ENCODE measurements at regions not wholly inside any gene's neighbourhood (a gene's known extent, or its start where the extent isn't known, plus 50 kb on each side); places are given as distances from the start of the nearest gene placed in this dataset.
A peak's percentile ranks its signal among the peaks of the same experiment; 100 is the strongest.

DNA sequence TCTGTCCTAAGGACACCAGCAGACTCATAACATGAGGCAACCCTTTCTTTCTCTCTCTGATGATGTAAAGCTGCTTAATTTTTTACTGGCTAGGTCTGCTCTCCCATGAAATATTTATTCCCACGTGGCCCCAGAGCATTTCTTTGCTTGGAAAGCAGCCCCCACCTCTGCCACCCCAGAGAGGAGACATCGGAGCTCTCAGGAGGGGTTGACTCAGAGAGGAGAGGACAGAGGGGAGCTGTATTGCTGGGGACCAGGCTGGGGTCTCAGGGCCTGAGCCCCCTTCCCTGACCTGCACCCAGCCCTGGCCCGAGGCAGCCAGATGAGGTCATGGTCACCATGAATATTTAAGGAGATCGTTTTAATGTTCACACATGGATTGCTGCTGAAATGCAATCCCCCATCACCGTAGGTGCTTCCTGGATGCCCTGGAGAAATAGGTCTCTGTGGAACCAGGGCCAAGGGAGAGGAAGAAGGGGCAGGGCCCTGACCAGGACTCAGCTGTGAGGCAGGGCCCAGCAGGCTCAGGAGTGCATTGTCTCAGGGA lies 117.5 kb downstream of the DLL1 start:
- TF ChIP-seq, protein P1, sequence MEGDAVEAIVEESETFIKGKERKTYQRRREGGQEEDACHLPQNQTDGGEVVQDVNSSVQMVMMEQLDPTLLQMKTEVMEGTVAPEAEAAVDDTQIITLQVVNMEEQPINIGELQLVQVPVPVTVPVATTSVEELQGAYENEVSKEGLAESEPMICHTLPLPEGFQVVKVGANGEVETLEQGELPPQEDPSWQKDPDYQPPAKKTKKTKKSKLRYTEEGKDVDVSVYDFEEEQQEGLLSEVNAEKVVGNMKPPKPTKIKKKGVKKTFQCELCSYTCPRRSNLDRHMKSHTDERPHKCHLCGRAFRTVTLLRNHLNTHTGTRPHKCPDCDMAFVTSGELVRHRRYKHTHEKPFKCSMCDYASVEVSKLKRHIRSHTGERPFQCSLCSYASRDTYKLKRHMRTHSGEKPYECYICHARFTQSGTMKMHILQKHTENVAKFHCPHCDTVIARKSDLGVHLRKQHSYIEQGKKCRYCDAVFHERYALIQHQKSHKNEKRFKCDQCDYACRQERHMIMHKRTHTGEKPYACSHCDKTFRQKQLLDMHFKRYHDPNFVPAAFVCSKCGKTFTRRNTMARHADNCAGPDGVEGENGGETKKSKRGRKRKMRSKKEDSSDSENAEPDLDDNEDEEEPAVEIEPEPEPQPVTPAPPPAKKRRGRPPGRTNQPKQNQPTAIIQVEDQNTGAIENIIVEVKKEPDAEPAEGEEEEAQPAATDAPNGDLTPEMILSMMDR (conservative IDR thresholded peaks at IDR 0.05): no peak
- H3K27ac ChIP-seq: no peak overlapping the region

DNA sequence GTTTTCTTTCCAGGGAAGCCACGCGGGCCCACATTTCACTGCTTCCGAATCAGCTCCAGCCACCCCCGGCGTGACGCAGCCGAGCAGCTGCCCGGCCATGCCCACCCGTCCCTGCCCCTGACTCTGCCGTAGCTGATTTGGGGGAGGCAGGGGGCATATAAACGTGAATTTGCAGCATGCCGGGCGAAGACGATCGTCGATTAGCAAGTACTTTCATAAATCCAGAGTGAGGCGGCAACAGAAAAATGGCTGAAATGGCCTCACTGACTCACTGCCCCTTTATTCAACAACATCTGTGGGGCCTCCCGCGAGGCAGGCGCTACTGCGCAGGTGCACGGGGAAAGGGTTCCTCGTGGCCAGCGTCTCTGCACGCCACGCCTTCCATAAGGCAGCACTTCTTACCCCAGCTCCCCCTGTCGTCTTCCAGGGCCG lies 118.0 kb downstream of the DLL1 start:
- TF ChIP-seq, protein P1 (conservative IDR thresholded peaks at IDR 0.05): no peak
- no peak overlapping the region for H3K27ac ChIP-seq

DNA sequence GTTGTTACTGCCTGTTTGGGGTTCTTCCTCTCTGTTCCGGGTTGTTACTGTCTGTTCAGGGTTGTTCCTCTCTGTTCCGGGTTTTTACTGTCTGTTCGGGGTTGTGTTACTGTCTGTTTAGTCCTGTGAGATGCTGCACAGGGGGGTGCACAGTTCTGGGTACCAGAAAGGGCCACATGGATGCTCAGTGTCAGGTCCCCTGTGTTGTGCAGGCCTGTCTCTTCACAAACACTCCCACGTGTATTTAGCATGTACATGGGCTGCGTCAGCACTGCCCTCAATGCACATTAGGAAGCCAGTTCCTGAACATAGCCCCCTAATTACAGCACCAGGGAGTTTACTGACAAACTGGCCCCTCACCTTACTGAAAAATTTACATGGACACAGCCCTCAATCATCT lies 118.5 kb downstream of the DLL1 start:
- TF ChIP-seq, protein P1 (conservative IDR thresholded peaks at IDR 0.05): no peak
- no peak overlapping the region for H3K27ac ChIP-seq

DNA sequence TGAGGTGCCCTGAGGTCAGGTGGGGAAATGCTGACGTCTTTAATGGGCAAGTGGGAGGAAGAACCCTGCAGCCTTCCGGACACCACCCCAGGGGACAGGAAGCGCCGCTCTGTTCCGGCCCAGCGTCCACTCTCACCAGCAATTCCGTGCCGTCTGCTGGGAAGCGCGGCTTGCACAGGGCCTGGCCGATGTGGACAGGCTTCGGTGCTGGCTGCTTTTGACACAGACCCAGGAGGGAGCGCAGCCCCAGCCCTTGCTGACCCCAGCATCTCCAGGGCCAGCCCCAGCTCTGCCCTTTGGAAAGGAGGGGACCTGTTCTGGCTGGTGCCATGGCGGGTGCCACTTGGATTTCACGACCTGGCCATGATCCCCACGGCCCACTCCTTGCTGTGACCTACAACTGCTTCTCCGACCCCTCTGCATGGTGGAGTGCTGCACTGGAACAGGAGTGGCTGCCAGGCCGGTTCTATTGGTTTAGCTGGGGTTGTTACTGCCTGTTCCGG lies 123.2 kb downstream of the DLL1 start:
- TF ChIP-seq, protein P1 (conservative IDR thresholded peaks at IDR 0.05): no peak
- no peak overlapping the region for H3K27ac ChIP-seq

DNA sequence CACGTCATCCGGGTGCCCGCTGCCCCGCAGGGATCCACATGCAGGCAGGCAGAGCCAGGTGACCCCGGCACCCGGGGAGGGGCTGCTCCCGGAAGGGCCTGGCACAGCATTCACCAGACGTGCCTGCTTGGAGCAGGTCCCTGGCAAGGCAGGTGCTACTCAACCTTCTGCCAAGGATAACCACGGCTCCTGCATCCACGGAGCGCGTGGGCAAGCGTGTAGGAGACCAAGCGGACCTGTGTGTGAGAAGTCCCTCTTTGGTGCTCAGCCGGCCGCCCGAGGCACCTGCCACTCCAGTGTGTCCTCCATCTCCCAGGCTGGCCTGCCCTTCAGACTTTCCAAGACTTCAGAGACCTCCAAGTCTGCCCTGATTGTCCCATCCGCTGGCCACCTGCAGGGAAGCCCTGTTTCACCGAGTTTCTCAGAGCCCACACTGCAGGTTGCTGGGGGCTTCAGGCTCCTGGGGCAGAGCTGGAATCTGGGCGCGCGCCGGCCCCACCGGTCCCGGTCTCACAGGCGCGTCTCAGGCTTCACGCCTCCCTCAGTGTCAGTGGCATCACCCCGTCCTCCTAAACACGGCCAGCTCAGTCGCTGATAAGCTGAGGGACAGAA lies 124.3 kb downstream of the DLL1 start:
- TF ChIP-seq, protein P1 (conservative IDR thresholded peaks at IDR 0.05): no peak
- no peak overlapping the region for H3K27ac ChIP-seq

DNA sequence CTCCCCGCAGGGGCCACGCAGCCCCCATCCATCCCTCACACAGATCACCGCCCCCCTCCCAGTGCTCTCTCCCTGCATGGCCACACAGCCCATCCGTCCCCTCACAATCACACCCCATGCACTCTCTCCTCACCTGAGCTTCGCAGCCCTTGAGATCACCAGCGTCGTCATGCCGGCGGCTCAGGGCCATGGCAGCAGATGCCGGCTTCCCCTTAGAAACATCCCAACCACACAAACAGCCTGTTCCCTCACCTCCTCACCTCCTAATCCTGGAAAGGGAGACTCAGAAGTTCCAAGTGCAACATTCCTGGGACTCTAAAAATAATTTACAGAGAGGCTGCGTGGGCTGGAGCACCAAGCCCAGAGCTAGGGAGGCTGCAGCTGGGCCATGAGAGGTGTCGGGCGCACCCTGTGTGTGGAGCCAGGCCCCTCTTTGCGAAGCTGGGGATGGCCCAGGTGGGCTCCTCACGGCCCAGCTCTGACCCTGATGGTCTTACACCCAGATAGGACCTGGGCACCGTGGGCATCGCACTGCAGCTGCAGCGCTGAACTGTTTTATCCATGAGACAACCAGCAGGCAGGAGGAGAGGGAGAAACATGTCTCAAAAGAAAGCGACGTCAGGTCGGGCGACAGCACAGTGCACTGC lies 125.3 kb downstream of the DLL1 start:
- H3K27ac ChIP-seq: no peak overlapping the region
- TF ChIP-seq, protein P1 (conservative IDR thresholded peaks at IDR 0.05): no peak

DNA sequence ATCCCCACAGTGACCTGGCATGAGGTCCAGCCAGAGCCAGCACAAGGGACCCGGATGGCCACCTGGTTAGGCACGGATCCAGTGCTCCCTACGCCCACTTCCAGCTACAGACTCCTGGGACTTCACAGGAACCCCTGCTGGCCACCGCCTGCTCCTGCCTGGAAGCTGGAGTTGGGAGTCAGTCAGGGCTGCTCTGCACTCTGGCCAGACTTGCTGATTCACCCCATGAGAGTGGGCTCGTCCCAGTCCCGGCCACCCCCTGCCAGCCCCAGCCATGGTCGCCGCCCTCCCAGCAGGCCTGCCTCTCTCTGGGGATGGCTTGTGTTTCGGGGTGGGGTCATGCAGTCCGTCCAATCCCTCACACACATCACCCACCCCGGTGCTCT lies 125.8 kb downstream of the DLL1 start:
- TF ChIP-seq, protein P1 (conservative IDR thresholded peaks at IDR 0.05): peak; percentile 19; the same call in 1 of the 2 replicates

More for the DNA sequence above, 125.8 kb downstream of the DLL1 start:
- no peak overlapping the region for H3K27ac ChIP-seq
